Activated gamma-delta T cell treated with Interleukin-2 at 50 U/mL for 16 hours (primary cell): ENCODE measurements at regions not wholly inside any gene's neighbourhood (a gene's known extent, or its start where the extent isn't known, plus 50 kb on each side); places are given as distances from the start of the nearest gene placed in this dataset.
"Not testable (repeated sequence)": the region's sequence is repeated elsewhere in the genome, so short reads cannot be mapped to it uniquely, and the experiment has no call there.

Experiments
- DNase-seq: peaks from one replicate; pipeline ENCODE4 v3.0.0-alpha.2; 2020

GRCh38 chr2:217362286-217362685 lies 502.4 kb upstream of the TNP1 start:
- DNase-seq = no peak

GRCh38 chr2:217361483-217361880 lies 501.6 kb upstream of the TNP1 start:
- no peak for DNase-seq

GRCh38 chr2:217360781-217361482 lies 501.1 kb upstream of the TNP1 start:
- DNase-seq = no peak

- no peak for DNase-seq
Measured at GRCh38 chr2:217360111-217360510, 500.2 kb upstream of the TNP1 start.

GRCh38 chr2:217357886-217358620 lies 498.2 kb upstream of the TNP1 start:
- DNase-seq = no peak

GRCh38 chr2:217356781-217357180 lies 496.9 kb upstream of the TNP1 start:
- DNase-seq = no peak

GRCh38 chr2:217356142-217356541 lies 496.3 kb upstream of the TNP1 start:
- no peak for DNase-seq

GRCh38 chr2:217353591-217353990 lies 493.7 kb upstream of the TNP1 start:
- no peak for DNase-seq

- DNase-seq = no peak
Measured at GRCh38 chr2:217351378-217351777, 491.5 kb upstream of the TNP1 start.

GRCh38 chr2:217349251-217349650 lies 489.4 kb upstream of the TNP1 start:
- DNase-seq = no peak

GRCh38 chr2:217347630-217348029 lies 487.8 kb upstream of the TNP1 start:
- DNase-seq = not testable (repeated sequence)

GRCh38 chr2:217346043-217346442 lies 486.2 kb upstream of the TNP1 start:
- not testable (repeated sequence) for DNase-seq

GRCh38 chr2:217340899-217341298 lies 481.0 kb upstream of the TNP1 start:
- no peak for DNase-seq

GRCh38 chr2:217340176-217340575 lies 480.3 kb upstream of the TNP1 start:
- no peak for DNase-seq

GRCh38 chr2:217339753-217340152 lies 479.9 kb upstream of the TNP1 start:
- DNase-seq = no peak

GRCh38 chr2:217338306-217338916 lies 478.5 kb upstream of the TNP1 start:
- DNase-seq = no peak

GRCh38 chr2:217337771-217338170 lies 477.9 kb upstream of the TNP1 start:
- no peak for DNase-seq

GRCh38 chr2:217336694-217337093 lies 476.8 kb upstream of the TNP1 start:
- no peak for DNase-seq

GRCh38 chr2:217335341-217335966 lies 475.6 kb upstream of the TNP1 start:
- DNase-seq = no peak

GRCh38 chr2:217334561-217334960 lies 474.7 kb upstream of the TNP1 start:
- no peak for DNase-seq

GRCh38 chr2:217332866-217333265 lies 473.0 kb upstream of the TNP1 start:
- DNase-seq = no peak

GRCh38 chr2:217332417-217332791 lies 472.5 kb upstream of the TNP1 start:
- no peak for DNase-seq

GRCh38 chr2:217331523-217332416 lies 471.9 kb upstream of the TNP1 start:
- no peak for DNase-seq
